Mammary epithelial cell (primary cell): ENCODE measurements at regions not wholly inside any gene's neighbourhood (a gene's known extent, or its start where the extent isn't known, plus 50 kb on each side); places are given as distances from the start of the nearest gene placed in this dataset.

ENCODE experiments used
- CTCF ChIP-seq, 2 donors: IDR thresholded peaks in 1 of 2; conservative IDR thresholded peaks in 1 of 2; 2 replicates each; pipeline ENCODE4 v1.5.1; 2011 to 2012; ENCODE audit warnings: inconsistent platforms in 2 of 2, low read length in 2 of 2, mild to moderate bottlenecking in 2 of 2, control low read depth in 1 of 2, low read depth in 1 of 2; ENCODE audit not compliant: insufficient read depth in 1 of 2; ENCODE audit errors: extremely low read depth in 1 of 2
- EZH2 ChIP-seq: IDR thresholded peaks from 2 replicates; pipeline ENCODE4 v1.6.1; 2012; ENCODE audit warnings: low read length, inconsistent platforms, borderline replicate concordance

GRCh38 chr4:137389911-137390520 is 142.3 kb downstream of the PCDH18 start:
- TF ChIP-seq CTCF (conservative IDR thresholded peaks at IDR 0.05 in 1 of 2, IDR thresholded peaks at IDR 0.05 in 1 of 2; ENCODE audit: extremely low read depth in 1 of 2, insufficient read depth in 1 of 2, low read depth in 1 of 2, low read length in 2 of 2) (no peak), EZH2 (no peak)
